Stimulated activated CD4-positive, alpha-beta T cell treated with anti-CD3 and anti-CD28 coated beads, Interleukin-15, amount 100 ng/mL, for 1 hour (primary cell): ENCODE measurements at regions not wholly inside any gene's neighbourhood (a gene's known extent, or its start where the extent isn't known, plus 50 kb on each side); places are given as distances from the start of the nearest gene placed in this dataset.
"Not testable (repeated sequence)": the region's sequence is repeated elsewhere in the genome, so short reads cannot be mapped to it uniquely, and the experiment has no call there.

Experiments used
- DNase-seq, 2 donors: peaks; one replicate each; pipeline ENCODE4 v3.0.0-alpha.2; 2020; ENCODE audit warnings: low read depth in 1 of 2, low spot score in 1 of 2

DNA sequence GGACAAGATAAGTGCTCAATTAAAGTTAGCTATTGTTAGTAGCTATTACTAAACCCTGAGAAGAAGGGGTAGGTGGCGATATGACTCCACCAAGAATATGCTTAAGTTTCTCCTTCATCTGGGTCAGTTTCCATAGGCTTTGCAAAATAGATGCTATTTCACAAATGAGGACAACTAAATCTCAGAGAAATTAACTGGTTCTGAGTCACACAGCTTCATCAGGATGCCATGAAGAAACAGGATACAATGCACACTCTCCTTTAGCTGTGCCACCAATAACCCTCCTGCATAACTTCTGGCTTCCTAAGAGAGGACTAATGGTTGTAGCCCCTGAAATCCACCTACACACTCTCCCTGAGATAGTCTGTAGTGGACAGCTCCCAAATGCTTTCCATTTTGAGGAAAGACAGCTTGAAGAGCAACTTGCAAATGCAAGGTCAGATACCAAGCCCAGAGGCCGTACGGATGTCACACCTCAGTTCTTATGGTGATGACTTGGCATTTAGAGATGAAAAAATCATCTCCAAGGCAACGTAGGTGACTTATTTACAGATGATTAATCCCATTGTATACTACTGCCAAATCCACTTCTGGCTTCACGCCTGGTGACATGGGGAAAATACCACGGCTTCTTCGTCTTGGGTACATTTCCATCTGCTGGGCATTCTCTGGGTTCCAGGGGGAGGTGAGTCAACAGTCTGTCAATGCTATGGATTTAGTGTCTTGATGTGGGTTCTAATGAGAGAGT lies 251.4 kb upstream of the IL12B start:
- DNase-seq = no peak

DNA sequence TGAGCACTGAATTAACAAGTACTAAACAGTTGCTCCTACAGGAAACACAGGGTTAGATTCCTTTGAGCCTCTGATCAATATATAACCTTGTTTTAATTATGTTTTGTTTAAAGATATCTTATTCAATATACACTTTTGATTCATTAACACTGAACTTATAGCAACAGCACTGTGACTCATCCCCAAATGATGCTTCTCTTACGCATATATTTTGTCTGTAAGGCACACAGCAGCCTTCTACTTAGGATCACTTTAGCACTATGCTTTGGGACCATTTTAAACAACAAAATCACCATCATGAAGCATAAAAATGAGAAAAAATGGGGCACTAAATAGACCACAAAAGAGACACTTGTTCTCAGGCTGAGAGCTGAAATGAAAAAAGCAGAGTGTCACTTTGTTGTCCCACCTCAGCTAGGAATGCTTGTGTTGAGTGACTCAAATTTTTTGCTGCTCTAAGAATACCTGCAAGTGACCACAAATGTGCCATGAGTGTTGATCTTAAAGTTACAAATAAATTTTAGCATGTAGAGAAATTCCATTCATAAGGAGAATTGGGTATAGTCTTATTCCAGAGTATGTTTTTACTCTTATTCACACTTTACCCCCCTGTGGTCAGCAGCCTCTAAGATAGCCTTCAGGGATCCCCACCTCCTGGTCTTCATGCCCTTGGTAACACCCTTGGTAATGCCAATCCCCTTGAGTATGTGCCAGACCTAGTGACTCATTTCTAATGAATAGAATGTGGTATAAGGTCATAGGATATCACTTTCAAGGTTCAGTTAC lies 252.7 kb upstream of the IL12B start:
- no peak for DNase-seq

DNA sequence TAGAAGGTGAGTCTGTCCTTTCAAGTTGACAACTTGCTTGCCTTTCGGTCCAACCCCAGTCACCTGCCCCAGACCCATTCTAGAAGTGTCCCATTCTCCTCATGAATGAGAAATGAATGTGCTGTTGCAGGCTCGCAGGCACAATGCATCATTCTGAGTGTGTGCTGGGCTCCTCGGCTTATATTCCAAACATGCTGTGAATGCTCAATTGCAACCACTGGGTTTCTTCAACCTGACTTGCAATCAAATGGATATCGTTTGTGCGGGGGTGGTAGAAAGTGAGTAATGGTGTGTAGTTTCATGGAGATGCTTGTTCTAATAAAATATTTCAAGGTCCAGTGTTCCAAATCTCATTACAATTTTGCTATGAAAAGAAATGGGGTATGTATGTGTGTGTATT lies 256.6 kb upstream of the IL12B start:
- DNase-seq = no peak

DNA sequence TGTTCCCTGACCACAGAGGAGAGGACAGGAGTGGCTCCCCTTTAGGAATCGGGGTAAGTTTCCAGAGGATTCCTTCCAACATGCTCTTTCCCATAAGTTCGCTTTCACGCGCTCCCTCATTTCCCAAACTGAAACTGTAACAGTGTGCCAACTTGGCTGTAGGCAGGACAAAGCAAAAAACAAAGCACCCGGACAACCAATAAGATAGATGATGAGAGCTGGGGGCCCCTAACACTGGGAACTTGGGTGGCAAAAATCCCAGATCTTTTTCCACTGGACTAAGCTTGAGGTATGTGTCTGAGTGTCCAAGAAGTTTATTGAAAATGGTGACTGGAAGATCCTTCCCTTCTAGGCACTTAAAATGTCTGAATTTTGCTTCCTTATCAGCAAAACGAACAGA lies 258.7 kb upstream of the IL12B start:
- no peak for DNase-seq

DNA sequence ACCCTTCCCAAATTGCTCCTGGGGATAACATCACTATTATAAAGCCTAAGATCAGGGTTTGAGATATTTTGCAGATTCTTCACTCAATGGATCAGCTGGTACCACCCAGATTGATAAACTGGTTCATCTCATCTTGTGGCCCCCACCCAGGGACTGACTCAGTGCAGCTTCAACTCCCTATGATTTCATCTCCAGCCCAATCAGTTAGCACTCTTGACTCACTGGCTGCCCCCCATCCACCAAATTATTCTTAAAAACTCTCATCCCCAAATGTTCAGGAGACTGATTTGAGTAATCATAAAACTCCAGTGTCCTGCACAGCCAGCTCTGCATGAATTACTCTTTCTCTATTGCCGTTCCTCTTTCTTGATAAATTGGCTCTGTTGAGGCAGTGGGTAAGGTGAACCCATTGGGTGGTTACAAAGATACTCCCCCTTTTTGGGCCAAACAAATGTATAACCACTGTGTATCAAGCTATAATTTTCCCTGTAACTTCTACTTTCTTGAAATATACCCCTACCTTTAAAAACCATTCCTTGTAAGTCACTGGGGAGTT lies 263.3 kb upstream of the IL12B start:
- no peak for DNase-seq

DNA sequence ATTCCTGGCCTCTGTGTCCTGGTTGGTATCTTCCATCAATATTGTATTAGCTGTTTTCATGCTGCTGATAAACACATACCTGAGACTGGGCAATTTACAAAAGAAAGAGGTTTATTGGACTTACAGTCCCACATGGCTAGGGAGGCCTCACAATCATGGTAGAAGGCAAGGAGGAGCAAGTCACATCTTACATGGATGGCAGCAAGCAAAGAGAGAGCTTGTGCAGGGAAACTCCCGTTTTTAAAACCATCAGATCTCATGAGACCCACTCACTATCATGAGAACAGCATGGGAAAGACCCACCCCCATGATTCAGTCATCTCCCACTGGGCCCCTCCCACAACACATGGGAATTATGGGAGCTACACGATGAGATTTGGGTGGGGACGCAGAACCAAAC lies 265.3 kb upstream of the IL12B start:
- DNase-seq = not testable (repeated sequence)

DNA sequence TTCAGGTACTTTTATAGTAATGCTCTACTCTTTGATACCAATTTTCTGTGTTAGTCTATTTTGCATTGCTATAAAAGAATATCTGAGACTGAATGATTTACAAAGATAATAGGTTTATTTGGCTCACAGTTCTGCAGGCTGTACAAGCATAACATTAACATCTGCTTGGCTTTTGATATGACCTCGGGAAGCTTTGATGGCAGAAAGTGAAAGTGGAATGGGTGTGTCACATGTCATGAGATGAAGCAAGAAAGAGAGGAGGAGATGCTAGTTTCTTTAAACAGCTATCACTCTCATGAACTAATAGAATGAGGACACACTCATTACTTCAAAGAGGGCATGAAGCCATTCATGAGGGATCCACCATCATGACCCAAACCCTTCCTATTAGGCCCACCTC lies 270.9 kb upstream of the IL12B start:
- DNase-seq = no peak

DNA sequence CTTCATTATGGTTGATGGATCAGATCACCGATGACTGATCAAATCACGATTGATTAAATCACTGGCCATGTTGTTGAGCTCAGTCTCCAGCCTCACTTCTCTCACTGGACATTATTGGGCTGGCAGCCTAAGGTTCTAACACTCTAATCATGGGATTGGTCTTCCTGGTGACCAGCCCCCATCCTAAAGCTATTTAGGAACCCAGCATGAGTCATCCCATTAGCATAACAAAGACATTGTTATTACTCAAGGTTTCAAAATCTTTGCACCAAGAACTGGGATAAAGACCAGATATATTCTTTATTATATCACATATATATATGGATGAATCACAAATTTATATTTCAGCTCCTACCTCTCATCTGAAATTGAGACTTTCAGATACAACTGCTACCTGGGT lies 272.1 kb upstream of the IL12B start:
- no peak for DNase-seq

DNA sequence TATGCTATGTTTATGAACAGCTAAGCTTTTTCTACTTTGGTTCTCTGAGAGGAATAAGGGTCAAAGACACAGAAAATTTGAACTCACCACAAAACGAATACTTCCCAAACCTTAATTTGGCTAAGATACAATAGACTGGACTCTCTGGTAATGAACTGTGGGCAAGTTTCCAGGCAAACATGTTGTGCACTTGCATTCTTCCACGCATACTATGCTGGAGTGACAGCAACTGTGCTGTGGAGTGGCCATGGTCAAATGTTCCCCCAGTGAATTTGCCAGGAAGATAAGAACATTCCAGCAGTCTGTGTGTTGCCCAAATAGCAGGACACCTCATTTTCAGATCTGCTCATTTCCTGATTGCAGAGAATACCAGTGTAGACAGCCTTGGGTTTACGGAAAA lies 275.3 kb upstream of the IL12B start:
- no peak for DNase-seq

DNA sequence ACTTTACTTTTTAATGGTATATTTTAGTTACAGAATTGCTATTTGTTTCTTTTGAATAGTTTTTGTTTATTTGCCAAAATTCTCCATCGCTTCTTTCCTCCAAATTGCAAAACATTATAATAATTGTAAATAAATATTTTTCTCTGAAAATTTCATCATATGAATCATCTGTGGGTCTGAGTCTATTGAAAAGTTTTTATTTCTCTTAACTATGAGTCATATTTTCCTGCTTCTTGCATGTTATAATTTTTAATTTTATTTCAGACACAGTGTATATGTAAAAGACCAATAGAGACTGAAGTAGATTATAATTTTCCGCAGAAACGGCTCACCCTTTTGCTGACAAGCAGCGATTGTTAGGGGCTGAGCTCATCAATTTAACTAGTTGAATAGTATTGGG lies 279.1 kb upstream of the IL12B start:
- no peak for DNase-seq

DNA sequence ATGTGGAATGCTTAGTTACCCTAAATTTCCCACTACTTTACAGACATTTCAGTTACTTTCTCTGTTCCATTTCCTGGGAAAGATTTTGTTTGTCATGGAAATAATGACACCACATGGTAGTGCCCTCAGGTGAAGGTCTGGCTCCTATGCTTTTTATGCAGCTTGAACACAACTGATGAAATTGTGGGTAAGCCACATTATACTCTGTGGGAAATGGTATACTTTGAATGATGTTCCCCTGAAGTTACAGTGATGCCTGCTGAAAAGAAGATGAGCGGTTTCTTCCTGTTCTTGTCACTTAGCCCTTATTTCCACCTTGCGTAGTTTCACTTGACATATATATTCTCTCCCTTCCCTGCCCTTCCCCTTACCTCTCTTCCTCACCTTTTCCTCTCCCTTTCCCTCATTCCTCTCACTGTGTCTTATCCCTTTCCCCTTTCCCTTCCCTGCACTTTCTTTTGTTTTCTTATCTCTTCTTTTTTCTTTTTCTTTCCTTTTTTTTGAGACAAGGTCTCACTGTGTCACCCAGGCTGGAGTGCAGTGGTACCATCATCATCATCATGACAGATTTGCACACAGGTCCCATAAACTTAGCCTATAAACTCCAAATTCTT lies 280.8 kb upstream of the IL12B start:
- no peak for DNase-seq

DNA sequence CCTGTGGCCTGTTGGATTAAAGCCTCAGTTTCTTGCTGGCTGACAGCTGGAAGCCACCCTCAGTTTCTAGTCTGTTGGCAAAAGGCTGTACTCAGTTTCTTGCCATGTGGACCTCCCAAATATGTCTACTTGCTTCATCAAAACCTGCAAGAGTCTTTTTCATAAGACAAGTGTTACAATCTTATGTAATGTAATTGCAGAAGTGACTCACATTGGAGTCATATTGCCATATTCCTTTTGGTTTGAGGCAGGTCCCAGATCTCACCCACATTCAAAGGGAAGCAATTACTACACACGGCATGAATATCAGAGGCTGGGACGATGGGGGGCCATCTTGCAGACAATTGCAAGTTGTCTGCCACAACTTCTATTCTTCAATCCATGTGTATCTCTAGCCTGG lies 286.7 kb upstream of the IL12B start:
- DNase-seq = no peak

DNA sequence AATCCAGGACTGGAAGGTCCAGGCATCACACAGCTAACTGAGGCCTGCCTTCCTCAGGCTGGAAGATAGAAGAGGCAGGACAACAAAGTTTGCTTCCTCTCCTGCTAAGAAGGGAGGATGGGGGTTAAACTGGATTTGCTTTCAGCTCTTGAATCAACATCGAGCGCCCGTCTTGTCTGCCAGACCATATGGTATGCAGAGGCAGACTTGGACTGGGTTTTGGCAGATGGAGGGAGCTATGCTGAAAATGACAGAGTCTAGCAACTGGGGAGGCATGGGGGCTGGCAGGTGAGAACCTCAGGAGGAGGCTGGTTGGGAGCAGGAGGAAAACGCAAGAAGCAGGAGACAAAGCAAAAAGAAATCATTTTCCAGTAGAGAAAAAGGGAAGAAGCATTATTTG lies 289.5 kb upstream of the IL12B start:
- DNase-seq = no peak

DNA sequence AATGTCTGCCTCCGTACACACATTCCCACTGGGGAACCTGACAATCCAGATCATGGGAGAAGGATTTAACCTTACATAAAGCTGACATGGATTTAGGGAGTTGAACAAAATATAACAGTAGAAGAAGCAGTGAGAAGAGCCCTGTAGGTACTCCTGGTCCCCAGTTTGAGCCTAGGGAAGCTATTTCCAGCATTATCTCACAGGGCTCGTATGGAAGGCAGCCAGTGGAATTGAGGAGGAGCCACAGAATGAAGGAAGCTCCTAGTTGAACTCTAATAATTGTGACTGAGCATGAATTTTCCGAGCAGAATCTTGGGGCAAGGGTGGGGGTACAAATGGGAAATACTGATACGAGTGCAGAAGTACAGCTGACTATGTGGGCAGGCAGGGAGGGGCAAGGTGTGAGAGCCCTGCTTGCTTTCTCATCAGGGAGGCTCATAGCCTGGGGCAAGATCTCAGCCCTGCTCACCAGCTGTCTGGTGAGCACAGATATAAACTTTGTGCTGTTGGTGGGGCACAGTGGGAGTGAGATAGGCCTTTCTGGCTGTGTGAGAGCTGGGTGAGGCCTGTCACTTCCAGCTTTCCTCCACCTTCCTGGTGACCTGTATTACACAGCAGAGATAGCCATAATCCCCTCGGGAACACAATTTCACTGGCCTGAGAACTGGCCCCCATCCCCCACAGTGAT lies 290.7 kb upstream of the IL12B start:
- no peak for DNase-seq

DNA sequence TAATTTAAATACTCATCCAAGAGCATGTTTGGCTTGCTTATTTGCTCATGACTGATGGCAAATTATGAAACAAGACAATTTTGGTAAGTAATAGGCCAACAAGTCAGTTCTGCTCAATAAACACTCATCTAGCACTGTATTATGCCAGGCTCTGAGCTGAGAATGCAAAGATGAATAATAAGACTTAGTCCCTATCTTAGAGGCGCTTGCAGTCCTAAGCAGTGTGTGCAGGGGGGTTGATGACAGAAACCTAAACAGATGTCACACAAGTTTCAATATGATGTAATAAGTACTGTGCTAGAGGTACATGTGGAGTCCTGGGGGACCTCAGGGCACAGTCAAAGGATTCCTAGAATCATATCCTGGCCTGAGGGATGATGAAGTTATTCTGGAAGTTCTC lies 287.6 kb upstream of the ADRA1B start:
- DNase-seq = no peak

DNA sequence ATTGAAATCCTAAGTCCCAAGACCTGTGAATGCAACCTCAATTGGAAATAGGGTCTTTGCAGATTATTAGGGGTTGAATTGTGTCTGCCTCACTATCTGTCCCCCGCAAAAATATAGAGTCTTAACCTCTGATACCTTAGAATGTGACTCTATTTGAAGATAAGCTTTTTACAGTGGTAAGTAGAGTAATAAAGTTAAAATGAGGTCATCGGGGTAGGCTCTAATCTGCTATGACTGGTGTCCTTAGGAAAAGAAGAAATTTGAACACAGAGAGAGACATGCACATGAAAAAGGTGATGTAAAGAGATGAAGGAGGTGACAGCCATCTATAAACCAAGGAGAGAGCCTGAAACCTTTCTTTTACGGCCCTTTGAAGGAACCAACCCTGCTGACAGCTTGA lies 287.1 kb upstream of the ADRA1B start:
- no peak for DNase-seq

DNA sequence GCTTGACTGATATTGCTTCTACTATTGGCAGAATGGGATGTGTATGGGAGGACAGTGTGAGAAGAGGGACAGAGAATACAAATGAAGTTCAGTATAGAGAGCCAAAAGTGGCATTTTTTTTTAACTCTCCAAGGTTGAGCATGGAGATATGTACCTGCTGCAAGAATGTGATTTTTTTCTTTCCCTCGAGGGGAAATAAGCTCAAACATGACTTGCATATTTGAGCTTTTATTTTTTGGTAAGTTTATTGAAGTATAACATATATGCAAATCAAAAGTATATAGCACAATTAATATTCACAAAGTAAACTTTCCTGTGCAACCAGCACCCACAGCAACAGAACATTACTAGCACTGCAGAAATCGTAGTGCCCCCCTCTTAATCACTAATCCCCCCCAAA lies 285.7 kb upstream of the ADRA1B start:
- no peak for DNase-seq

DNA sequence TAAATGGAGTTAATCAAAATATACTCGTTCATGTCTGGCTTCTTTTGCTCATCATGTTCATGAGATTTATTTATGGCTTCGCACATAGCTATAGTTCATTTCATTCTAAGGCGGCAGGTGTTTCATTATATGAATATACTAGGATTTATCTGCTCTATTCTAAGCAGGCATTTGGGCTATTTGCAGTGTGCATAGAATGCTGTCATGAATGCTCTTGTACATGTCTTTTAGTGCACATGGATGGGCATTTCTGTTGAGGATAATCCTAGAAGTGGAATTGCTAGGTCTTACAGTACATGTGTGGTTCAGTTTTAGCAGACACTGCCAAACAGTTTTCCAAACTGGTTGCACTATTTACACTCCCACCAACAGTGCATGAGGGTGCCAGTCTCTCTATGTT lies 285.3 kb upstream of the ADRA1B start:
- DNase-seq = no peak

DNA sequence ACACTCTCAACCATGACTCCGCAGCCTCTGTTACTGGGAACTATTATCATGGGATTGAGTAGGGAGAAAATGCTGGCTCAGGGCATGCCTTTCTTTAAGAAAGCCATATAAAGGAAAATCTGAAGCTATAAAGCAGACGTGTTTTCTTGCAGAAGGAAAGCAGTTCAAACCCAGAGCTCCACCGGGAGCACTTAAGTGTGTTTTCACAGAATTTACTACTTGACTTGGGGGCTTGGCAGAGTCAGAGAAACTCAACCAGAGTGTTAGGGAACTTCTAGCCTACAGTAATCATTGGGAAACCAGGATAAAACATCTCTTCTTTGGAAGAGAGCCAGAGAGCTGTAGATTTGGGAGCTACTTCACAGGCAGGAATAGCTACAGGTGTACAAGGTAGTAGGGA lies 283.4 kb upstream of the ADRA1B start:
- no peak for DNase-seq

DNA sequence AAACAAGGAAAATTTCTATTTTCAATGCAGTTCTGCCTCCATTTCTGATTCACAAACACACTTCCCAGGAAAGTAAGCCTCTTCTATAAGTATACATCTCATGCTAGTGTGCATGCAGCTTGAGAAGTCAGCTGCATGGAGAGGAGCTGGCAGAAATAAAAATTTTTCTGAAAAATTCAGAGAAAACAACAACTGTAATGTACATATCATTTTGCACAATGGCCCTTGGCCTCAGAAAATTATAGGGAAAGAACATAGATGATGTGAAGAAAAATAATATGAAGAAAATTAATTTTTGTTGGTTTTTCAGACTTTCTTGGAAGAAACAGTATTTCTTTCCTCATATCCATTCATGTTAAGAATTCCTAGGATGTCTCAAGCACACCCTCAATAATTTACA lies 277.8 kb upstream of the ADRA1B start:
- no peak for DNase-seq

DNA sequence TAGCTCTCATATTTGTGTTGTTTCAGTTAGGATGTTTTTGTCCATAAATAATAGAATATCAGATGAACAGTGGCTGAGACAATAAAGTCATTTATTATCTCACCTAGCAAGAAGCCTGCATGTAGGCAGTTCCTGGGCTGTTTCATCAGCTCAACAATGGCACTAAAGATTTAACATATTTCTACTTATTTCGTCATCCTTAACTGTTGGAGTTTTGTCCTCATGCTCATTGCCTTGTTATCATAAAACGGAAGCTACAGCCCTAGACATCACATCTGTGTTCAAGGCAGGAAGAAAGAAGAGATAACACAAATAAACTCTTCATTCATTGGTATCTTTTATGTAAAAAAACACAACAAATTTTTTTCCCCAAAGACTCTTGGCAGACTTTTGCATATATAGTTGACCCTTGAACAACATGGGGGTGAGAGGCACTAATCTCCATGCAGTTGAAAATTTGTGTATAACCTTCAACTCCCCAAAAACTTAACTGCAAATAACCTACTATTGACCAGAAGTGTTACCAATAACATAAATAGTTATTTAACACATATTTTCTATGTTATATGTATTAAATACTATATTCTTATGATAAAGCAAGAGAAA lies 277.2 kb upstream of the ADRA1B start:
- no peak for DNase-seq
